ENCODE measurements at regions not wholly inside any gene's neighbourhood (a gene's known extent, or its start where the extent isn't known, plus 50 kb on each side); places are given as distances from the start of the nearest gene placed in this dataset.

DNA sequence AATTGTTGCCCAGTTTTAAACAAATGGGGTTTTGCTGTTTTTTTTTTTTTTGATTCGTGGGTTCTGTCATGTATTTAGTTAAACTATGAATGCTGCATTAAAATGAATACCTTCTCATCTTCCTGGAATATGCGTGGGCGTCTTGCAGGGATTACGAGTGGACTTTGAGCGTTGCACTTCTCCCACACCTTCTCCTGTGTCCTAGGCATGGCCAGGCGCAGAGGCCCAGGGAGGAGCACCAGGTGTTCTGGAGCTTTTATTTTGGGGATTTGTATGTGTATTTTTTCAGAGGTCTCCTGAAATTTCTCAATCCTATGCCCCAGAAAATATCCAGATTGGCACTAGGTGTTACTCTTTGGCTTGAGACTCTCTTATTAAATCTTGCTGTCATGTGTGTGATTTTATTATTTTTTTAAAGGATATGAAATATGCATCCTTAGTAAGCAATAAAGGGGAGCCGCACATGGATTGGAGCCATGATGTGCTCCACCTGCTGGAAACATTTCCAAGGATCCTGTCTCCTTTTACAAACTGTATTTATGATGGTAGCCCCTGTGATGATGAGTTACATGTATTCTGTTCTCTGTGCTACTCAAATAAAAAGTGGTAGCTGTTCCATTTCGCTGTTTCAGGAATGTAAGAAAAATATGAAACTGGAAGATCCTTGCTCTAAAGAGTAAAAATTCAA is 482.2 kb upstream of the KLF6 start:
- TF ChIP-seq, protein P1, sequence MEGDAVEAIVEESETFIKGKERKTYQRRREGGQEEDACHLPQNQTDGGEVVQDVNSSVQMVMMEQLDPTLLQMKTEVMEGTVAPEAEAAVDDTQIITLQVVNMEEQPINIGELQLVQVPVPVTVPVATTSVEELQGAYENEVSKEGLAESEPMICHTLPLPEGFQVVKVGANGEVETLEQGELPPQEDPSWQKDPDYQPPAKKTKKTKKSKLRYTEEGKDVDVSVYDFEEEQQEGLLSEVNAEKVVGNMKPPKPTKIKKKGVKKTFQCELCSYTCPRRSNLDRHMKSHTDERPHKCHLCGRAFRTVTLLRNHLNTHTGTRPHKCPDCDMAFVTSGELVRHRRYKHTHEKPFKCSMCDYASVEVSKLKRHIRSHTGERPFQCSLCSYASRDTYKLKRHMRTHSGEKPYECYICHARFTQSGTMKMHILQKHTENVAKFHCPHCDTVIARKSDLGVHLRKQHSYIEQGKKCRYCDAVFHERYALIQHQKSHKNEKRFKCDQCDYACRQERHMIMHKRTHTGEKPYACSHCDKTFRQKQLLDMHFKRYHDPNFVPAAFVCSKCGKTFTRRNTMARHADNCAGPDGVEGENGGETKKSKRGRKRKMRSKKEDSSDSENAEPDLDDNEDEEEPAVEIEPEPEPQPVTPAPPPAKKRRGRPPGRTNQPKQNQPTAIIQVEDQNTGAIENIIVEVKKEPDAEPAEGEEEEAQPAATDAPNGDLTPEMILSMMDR (IDR thresholded peaks at IDR 0.05; ENCODE audit: insufficient read depth, low read depth, low read length): no peak
- no peak for TF ChIP-seq EZH2 (IDR thresholded peaks at IDR 0.05; ENCODE audit: insufficient read depth, low read length)
- Histone ChIP-seq H2AFZ (ENCODE audit: low read depth, low read length) (peak overlapping the region; percentile 42), H3K4me3 (ENCODE audit: insufficient read depth, low read depth, low read length) (no peak overlapping the region), H3K4me2 (ENCODE audit: low read length) (no peak overlapping the region), H3K27ac (ENCODE audit: low read depth, low read length) (no peak overlapping the region), H3K4me1 (ENCODE audit: insufficient read depth, low read length) (peaks cover 6% of the 10 kb centered on the region), H3K9ac (ENCODE audit: low read length) (no peak overlapping the region), H3K27me3 (ENCODE audit: insufficient read depth, low read length) (no peaks in the 10 kb centered on the region), H3K79me2 (ENCODE audit: insufficient read depth, low read length) (no peaks in the 10 kb centered on the region), H3K36me3 (ENCODE audit: insufficient read depth, low read length) (no peaks in the 10 kb centered on the region), H4K20me1 (ENCODE audit: insufficient read depth, low read length) (no peaks in the 10 kb centered on the region), H3K9me3 (ENCODE audit: insufficient read depth, low read depth, low read length) (no peaks in the 10 kb centered on the region)
- DNase-seq (ENCODE audit: low read depth) (no peak), FAIRE-seq (no peak)
- no peak overlapping the region for H3K27ac Mint-ChIP-seq (ENCODE audit: unreplicated experiment)
- H3K4me3 Mint-ChIP-seq (ENCODE audit: unreplicated experiment): no peak overlapping the region
- no peaks in the 10 kb centered on the region for H3K27me3 Mint-ChIP-seq (ENCODE audit: low read depth, unreplicated experiment)
- peaks cover 6% of the 10 kb centered on the region for H3K9me3 Mint-ChIP-seq (ENCODE audit: unreplicated experiment)
- H3K4me1 Mint-ChIP-seq (ENCODE audit: low read depth, unreplicated experiment): peaks cover 17% of the 10 kb centered on the region
- H3K36me3 Mint-ChIP-seq (ENCODE audit: low read depth, unreplicated experiment): no peaks in the 10 kb centered on the region

DNA sequence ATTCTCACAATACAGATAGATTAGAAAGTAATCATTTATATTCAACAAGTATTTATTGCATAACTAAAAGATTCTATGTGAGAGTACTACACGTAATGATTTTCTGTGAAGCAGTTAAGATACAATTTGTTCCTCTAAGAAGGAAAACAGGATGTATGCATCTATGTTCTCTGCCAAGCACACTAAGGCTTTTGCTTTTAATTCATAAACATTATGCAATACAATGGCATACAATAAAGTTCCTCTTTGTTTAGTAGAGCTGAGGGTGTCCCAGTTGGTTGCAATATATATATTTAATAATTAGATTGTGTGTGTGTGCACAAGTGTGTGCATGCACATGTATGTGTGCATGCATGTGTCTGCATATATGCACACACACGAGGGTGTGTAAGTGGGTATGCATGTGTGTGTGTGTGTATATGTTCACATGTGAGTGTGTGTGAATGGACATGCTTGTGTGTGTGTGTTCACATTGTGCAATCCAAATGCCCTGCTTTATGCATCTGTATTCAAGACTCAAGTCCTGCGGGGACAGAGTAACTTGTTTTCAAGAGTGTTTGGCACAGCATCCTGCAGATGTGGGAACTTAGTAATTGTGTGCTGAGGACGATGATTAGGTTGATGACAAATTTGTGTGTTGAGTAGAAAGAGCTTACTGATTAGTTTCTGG is 481.5 kb upstream of the KLF6 start:
- Histone ChIP-seq H3K36me3 (ENCODE audit: insufficient read depth, low read length) (no peaks in the 10 kb centered on the region), H3K4me2 (ENCODE audit: low read length) (no peak overlapping the region), H3K9ac (ENCODE audit: low read length) (no peak overlapping the region), H4K20me1 (ENCODE audit: insufficient read depth, low read length) (no peaks in the 10 kb centered on the region), H3K27ac (ENCODE audit: low read depth, low read length) (no peak overlapping the region), H2AFZ (ENCODE audit: low read depth, low read length) (no peak overlapping the region), H3K79me2 (ENCODE audit: insufficient read depth, low read length) (no peaks in the 10 kb centered on the region), H3K9me3 (ENCODE audit: insufficient read depth, low read depth, low read length) (no peaks in the 10 kb centered on the region), H3K4me3 (ENCODE audit: insufficient read depth, low read depth, low read length) (no peak overlapping the region), H3K4me1 (ENCODE audit: insufficient read depth, low read length) (peaks cover 6% of the 10 kb centered on the region), H3K27me3 (ENCODE audit: insufficient read depth, low read length) (no peaks in the 10 kb centered on the region)
- H3K27ac Mint-ChIP-seq (ENCODE audit: unreplicated experiment): no peak overlapping the region
- TF ChIP-seq, protein P1 (IDR thresholded peaks at IDR 0.05; ENCODE audit: insufficient read depth, low read depth, low read length): no peak
- no peak for TF ChIP-seq EZH2 (IDR thresholded peaks at IDR 0.05; ENCODE audit: insufficient read depth, low read length)
- H3K4me1 Mint-ChIP-seq (ENCODE audit: low read depth, unreplicated experiment): peaks cover 17% of the 10 kb centered on the region
- H3K4me3 Mint-ChIP-seq (ENCODE audit: unreplicated experiment): no peak overlapping the region
- H3K9me3 Mint-ChIP-seq (ENCODE audit: unreplicated experiment): peaks cover 6% of the 10 kb centered on the region
- no peaks in the 10 kb centered on the region for H3K36me3 Mint-ChIP-seq (ENCODE audit: low read depth, unreplicated experiment)
- DNase-seq (ENCODE audit: low read depth) (peak; percentile 71), FAIRE-seq (no peak)
- no peaks in the 10 kb centered on the region for H3K27me3 Mint-ChIP-seq (ENCODE audit: low read depth, unreplicated experiment)

DNA sequence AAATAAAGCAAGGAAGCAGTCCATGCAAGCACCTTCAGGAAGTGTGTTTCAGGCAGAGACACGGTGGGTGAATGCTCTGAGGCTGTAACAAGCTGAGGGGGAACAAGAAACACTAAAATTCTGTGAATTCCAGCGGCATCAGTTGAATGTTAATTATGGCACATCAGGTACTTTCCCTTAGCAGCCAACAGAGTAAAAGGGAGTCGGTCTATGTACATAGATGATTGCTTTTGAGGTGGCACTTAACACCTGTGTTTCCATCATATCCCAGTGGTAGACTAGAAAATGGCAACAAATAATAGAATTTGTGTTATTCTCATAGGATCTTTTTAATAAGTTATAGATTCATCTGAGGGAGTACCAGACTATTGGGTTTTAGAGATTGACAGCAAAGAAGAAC is 481.0 kb upstream of the KLF6 start:
- no peak for DNase-seq (ENCODE audit: low read depth)
- no peaks in the 10 kb centered on the region for H3K27me3 Mint-ChIP-seq (ENCODE audit: low read depth, unreplicated experiment)
- H3K27ac ChIP-seq (ENCODE audit: low read depth, low read length): no peak overlapping the region
- no peak overlapping the region for H3K4me2 ChIP-seq (ENCODE audit: low read length)
- H3K9me3 ChIP-seq (ENCODE audit: insufficient read depth, low read depth, low read length): no peaks in the 10 kb centered on the region
- no peak overlapping the region for H3K4me3 ChIP-seq (ENCODE audit: insufficient read depth, low read depth, low read length)
- TF ChIP-seq, protein P1 (IDR thresholded peaks at IDR 0.05; ENCODE audit: insufficient read depth, low read depth, low read length): no peak
- no peak for TF ChIP-seq EZH2 (IDR thresholded peaks at IDR 0.05; ENCODE audit: insufficient read depth, low read length)
- no peaks in the 10 kb centered on the region for H3K36me3 Mint-ChIP-seq (ENCODE audit: low read depth, unreplicated experiment)
- no peaks in the 10 kb centered on the region for H4K20me1 ChIP-seq (ENCODE audit: insufficient read depth, low read length)
- no peak overlapping the region for H3K27ac Mint-ChIP-seq (ENCODE audit: unreplicated experiment)
- no peaks in the 10 kb centered on the region for H3K79me2 ChIP-seq (ENCODE audit: insufficient read depth, low read length)
- peaks cover 15% of the 10 kb centered on the region for H3K4me1 Mint-ChIP-seq (ENCODE audit: low read depth, unreplicated experiment)
- H3K9me3 Mint-ChIP-seq (ENCODE audit: unreplicated experiment): peaks cover 8% of the 10 kb centered on the region
- no peak overlapping the region for H3K4me3 Mint-ChIP-seq (ENCODE audit: unreplicated experiment)
- no peaks in the 10 kb centered on the region for H3K36me3 ChIP-seq (ENCODE audit: insufficient read depth, low read length)
- no peak overlapping the region for H2AFZ ChIP-seq (ENCODE audit: low read depth, low read length)
- FAIRE-seq: no peak
- H3K4me1 ChIP-seq (ENCODE audit: insufficient read depth, low read length): peaks cover 6% of the 10 kb centered on the region
- no peaks in the 10 kb centered on the region for H3K27me3 ChIP-seq (ENCODE audit: insufficient read depth, low read length)
- H3K9ac ChIP-seq (ENCODE audit: low read length): no peak overlapping the region
